ENCODE measurements at regions not wholly inside any gene's neighbourhood (a gene's known extent, or its start where the extent isn't known, plus 50 kb on each side); places are given as distances from the start of the nearest gene placed in this dataset.

- Histone ChIP-seq H3K27me3 (no peaks in the 10 kb centered on the region), H3K36me3 (no peaks in the 10 kb centered on the region), H3K4me3 (no peak overlapping the region), H3K9me3 (ENCODE audit: low read depth) (no peaks in the 10 kb centered on the region), H3K27ac (no peak overlapping the region), H3K4me1 (ENCODE audit: low read depth) (no peaks in the 10 kb centered on the region)
- no peak for DNase-seq (ENCODE audit: low read depth in 1 of 2, low spot score in 1 of 2)
- TF ChIP-seq CTCF (IDR thresholded peaks at IDR 0.05; ENCODE audit: low read depth, low read length): no peak
Observed at GRCh38 chr5:163724305-163724704, 218.9 kb downstream of the MAT2B start.

DNA sequence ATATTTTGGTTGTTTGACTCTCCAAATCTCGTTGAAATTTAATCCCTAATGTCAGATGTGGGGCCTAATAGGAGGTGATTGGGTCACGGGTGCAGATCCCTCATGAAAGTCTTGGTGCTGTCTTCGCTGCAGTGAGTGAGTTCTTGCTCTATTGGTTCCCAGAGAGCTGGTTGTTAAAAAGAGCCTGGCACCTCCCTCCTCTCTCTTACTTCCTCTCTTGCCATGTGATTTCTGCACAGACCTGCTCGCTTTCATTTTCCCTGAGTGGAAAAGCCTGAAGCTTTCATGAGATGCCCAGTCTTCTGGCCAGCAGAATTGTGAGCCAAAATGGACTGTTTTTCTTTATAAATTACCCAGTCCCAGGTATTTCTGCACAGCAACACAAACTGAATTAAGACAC, 221.6 kb downstream of the MAT2B start:
- Histone ChIP-seq H3K4me1 (ENCODE audit: low read depth) (peaks cover 16% of the 10 kb centered on the region), H3K27ac (no peak overlapping the region), H3K4me3 (no peak overlapping the region), H3K9me3 (ENCODE audit: low read depth) (no peaks in the 10 kb centered on the region), H3K36me3 (no peaks in the 10 kb centered on the region), H3K27me3 (no peaks in the 10 kb centered on the region)
- TF ChIP-seq CTCF (IDR thresholded peaks at IDR 0.05; ENCODE audit: low read depth, low read length): no peak
- DNase-seq (ENCODE audit: low read depth in 1 of 2, low spot score in 1 of 2): no peak

DNA sequence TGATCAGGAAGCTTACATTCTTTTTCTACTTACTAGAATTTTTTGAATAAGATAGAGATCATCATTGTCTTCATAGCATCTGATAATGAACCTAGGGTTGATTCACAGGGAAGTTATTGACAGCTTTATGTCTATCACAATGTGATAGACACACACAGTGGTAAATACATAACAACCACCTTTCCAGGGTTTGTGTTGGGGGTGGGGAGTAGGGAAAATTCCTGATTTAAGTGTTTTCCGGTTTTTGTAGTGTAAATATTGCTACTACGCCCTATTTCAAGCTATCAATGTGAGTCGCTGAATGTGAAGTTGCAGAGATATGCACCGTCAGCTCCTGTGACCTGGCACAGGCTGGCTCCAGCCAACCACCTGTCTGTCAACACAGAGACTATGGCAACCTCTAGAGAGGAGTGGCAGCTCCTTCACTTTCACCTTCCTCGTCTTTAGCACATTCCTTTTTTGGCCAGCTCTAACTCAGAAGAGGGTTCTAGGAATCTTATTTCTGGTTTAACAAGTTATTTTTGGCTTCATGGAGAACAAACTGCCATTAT, 224.9 kb downstream of the MAT2B start:
- DNase-seq (ENCODE audit: low read depth in 1 of 2, low spot score in 1 of 2): peak in 1 of 2 donors; percentile 82
- Histone ChIP-seq H3K9me3 (ENCODE audit: low read depth) (no peaks in the 10 kb centered on the region), H3K27ac (peak overlapping the region; percentile 89), H3K27me3 (no peaks in the 10 kb centered on the region), H3K4me1 (ENCODE audit: low read depth) (peaks cover 16% of the 10 kb centered on the region), H3K4me3 (no peak overlapping the region), H3K36me3 (no peaks in the 10 kb centered on the region)
- TF ChIP-seq CTCF (IDR thresholded peaks at IDR 0.05; ENCODE audit: low read depth, low read length): no peak

GRCh38 chr5:163731256-163731655, 225.8 kb downstream of the MAT2B start:
- DNase-seq (ENCODE audit: low read depth in 1 of 2, low spot score in 1 of 2): no peak
- H3K4me3 ChIP-seq: no peak overlapping the region
- no peaks in the 10 kb centered on the region for H3K27me3 ChIP-seq
- peaks cover 23% of the 10 kb centered on the region for H3K4me1 ChIP-seq (ENCODE audit: low read depth)
- no peaks in the 10 kb centered on the region for H3K9me3 ChIP-seq (ENCODE audit: low read depth)
- no peaks in the 10 kb centered on the region for H3K36me3 ChIP-seq
- no peak for TF ChIP-seq CTCF (IDR thresholded peaks at IDR 0.05; ENCODE audit: low read depth, low read length)
- H3K27ac ChIP-seq: peak overlapping the region; percentile 89

- H3K36me3 ChIP-seq: no peaks in the 10 kb centered on the region
- peak overlapping the region; percentile 41 for H3K27ac ChIP-seq
- no peak for DNase-seq (ENCODE audit: low read depth in 1 of 2, low spot score in 1 of 2)
- H3K4me1 ChIP-seq (ENCODE audit: low read depth): peaks cover 22% of the 10 kb centered on the region
- no peaks in the 10 kb centered on the region for H3K9me3 ChIP-seq (ENCODE audit: low read depth)
- no peak for TF ChIP-seq CTCF (IDR thresholded peaks at IDR 0.05; ENCODE audit: low read depth, low read length)
- H3K27me3 ChIP-seq: no peaks in the 10 kb centered on the region
- no peak overlapping the region for H3K4me3 ChIP-seq
Observed at GRCh38 chr5:163735069-163735468, 229.7 kb downstream of the MAT2B start.

GRCh38 chr5:163747586-163747985, 242.2 kb downstream of the MAT2B start:
- Histone ChIP-seq H3K4me1 (ENCODE audit: low read depth) (no peaks in the 10 kb centered on the region), H3K27ac (no peak overlapping the region), H3K36me3 (no peaks in the 10 kb centered on the region), H3K9me3 (ENCODE audit: low read depth) (no peaks in the 10 kb centered on the region), H3K27me3 (no peaks in the 10 kb centered on the region), H3K4me3 (no peak overlapping the region)
- DNase-seq (ENCODE audit: low read depth in 1 of 2, low spot score in 1 of 2): no peak
- TF ChIP-seq CTCF (IDR thresholded peaks at IDR 0.05; ENCODE audit: low read depth, low read length): no peak

Data from cardiac muscle cell (in vitro differentiated cells and primary cell).